GM18511 (cell line): ENCODE measurements at regions not wholly inside any gene's neighbourhood (a gene's known extent, or its start where the extent isn't known, plus 50 kb on each side); places are given as distances from the start of the nearest gene placed in this dataset.

Experiments used
- ATAC-seq: cut with Tn5 transposase; IDR thresholded peaks from one replicate; pipeline ENCODE4 v1.9.1; 2021; ENCODE audit warnings: mild to moderate bottlenecking, moderate library complexity; ENCODE audit not compliant: unreplicated experiment

- no peak for ATAC-seq
Measured at GRCh38 chr2:120968307-120969015, 232.8 kb downstream of the GLI2 start.

- ATAC-seq, result no peak
Measured at GRCh38 chr2:120969613-120970355, 234.1 kb downstream of the GLI2 start.

- no peak for ATAC-seq
Measured at GRCh38 chr2:120971866-120972265, 236.2 kb downstream of the GLI2 start.

- no peak for ATAC-seq
Measured at GRCh38 chr2:120972286-120972685, 236.6 kb downstream of the GLI2 start.

GRCh38 chr2:120973196-120973595, 237.5 kb downstream of the GLI2 start:
- no peak for ATAC-seq

GRCh38 chr2:120974950-120975349, 239.3 kb downstream of the GLI2 start:
- no peak for ATAC-seq

GRCh38 chr2:120976501-120977307, 241.0 kb downstream of the GLI2 start:
- no peak for ATAC-seq

- no peak for ATAC-seq
Measured at GRCh38 chr2:120977582-120978358, 242.1 kb downstream of the GLI2 start.

GRCh38 chr2:120978359-120979050, 242.8 kb downstream of the GLI2 start:
- ATAC-seq, result no peak

- ATAC-seq, result no peak
Measured at GRCh38 chr2:120979398-120979797, 243.7 kb downstream of the GLI2 start.

GRCh38 chr2:120979921-120980320, 244.3 kb downstream of the GLI2 start:
- ATAC-seq, result no peak

- ATAC-seq, result no peak
Measured at GRCh38 chr2:120981443-120981842, 245.8 kb downstream of the GLI2 start.

GRCh38 chr2:120982598-120982997, 246.9 kb downstream of the GLI2 start:
- no peak for ATAC-seq

GRCh38 chr2:120983344-120983743, 247.7 kb downstream of the GLI2 start:
- no peak for ATAC-seq

GRCh38 chr2:120984046-120984445, 248.4 kb downstream of the GLI2 start:
- no peak for ATAC-seq

GRCh38 chr2:120984452-120985173, 248.9 kb downstream of the GLI2 start:
- ATAC-seq, result no peak

GRCh38 chr2:120985174-120985996, 249.7 kb downstream of the GLI2 start:
- ATAC-seq, result no peak

- ATAC-seq, result no peak
Measured at GRCh38 chr2:120985997-120986651, 250.5 kb downstream of the GLI2 start.
